OCI-LY1 (cell line): ENCODE measurements at regions not wholly inside any gene's neighbourhood (a gene's known extent, or its start where the extent isn't known, plus 50 kb on each side); places are given as distances from the start of the nearest gene placed in this dataset.

Experiments
- H2AFZ ChIP-seq: fragments of 200-600 bp; sonication (generic), shearing (Covaris generic); 2 replicates; pipeline ENCODE4 v1.6.0; 2014; ENCODE audit warnings: antibody characterized with exemption, mild to moderate bottlenecking, low read length
- H3F3A ChIP-seq: fragments of 200-600 bp; sonication (generic), shearing (Covaris generic); 2 replicates; pipeline ENCODE4 v1.6.0; 2014; ENCODE audit warnings: mild to moderate bottlenecking, antibody characterized with exemption, low read length, moderate library complexity; ENCODE audit not compliant: insufficient read depth
- H3K27ac ChIP-seq: fragments of 200-600 bp; sonication (generic); 2 replicates; pipeline ENCODE4 v1.5.1; 2014; ENCODE audit warnings: low read length, mixed run types, mild to moderate bottlenecking, low read depth; ENCODE audit not compliant: poor library complexity, severe bottlenecking
- H3K27me3 ChIP-seq: fragments of 200-600 bp; sonication (generic); 2 replicates; pipeline ENCODE4 v1.6.0; 2014; ENCODE audit warnings: antibody characterized with exemption, mild to moderate bottlenecking, low read length, moderate library complexity; ENCODE audit not compliant: insufficient read depth
- H3K36me3 ChIP-seq: fragments of 200-600 bp; sonication (generic); 2 replicates; pipeline ENCODE4 v1.6.1; 2014; ENCODE audit warnings: mild to moderate bottlenecking, antibody characterized with exemption, low read length, moderate library complexity, mixed read lengths; ENCODE audit not compliant: insufficient read depth
- H3K4me1 ChIP-seq: fragments of 200-600 bp; sonication (generic); 2 replicates; pipeline ENCODE4 v1.5.1; 2014; ENCODE audit warnings: mild to moderate bottlenecking, low read length, moderate library complexity; ENCODE audit not compliant: insufficient read depth, severe bottlenecking
- H3K4me2 ChIP-seq: fragments of 200-600 bp; sonication (generic), shearing (Covaris generic); 2 replicates; pipeline ENCODE4 v1.6.1; 2014; ENCODE audit warnings: low read length
- H3K4me3 ChIP-seq: fragments of 200-600 bp; sonication (generic); 2 replicates; pipeline ENCODE4 v1.5.1; 2014; ENCODE audit warnings: low read length, low read depth, mild to moderate bottlenecking, mixed read lengths; ENCODE audit not compliant: poor library complexity, severe bottlenecking
- H3K79me2 ChIP-seq: fragments of 200-600 bp; shearing (Covaris generic); 2 replicates; pipeline ENCODE4 v1.6.1; 2016; ENCODE audit warnings: mixed run types, low read length, mixed read lengths; ENCODE audit not compliant: insufficient read depth
- H3K9ac ChIP-seq: fragments of 200-600 bp; sonication (generic), shearing (Covaris generic); 2 replicates; pipeline ENCODE4 v1.6.1; 2014; ENCODE audit warnings: mild to moderate bottlenecking, low read length, mixed read lengths
- H3K9me2 ChIP-seq: fragments of 200-600 bp; sonication (generic), shearing (Covaris generic); 2 replicates; pipeline ENCODE4 v1.6.1; 2014; ENCODE audit warnings: low read depth, mild to moderate bottlenecking, low read length, mixed read lengths
- H3K9me3 ChIP-seq: fragments of 200-600 bp; shearing (Covaris generic); 2 replicates; pipeline ENCODE4 v1.6.1; 2014; ENCODE audit warnings: low read length, mixed read lengths
- H4K20me1 ChIP-seq: fragments of 200-600 bp; sonication (generic), shearing (Covaris generic); 2 replicates; pipeline ENCODE4 v1.6.0; 2016; ENCODE audit warnings: mild to moderate bottlenecking, low read length; ENCODE audit not compliant: insufficient read depth
- EZH2 ChIP-seq: fragments of 200-600 bp; sonication (generic), shearing (Covaris generic); IDR thresholded peaks from 2 replicates; pipeline ENCODE4 v1.8.0; 2017; ENCODE audit warnings: borderline replicate concordance, mixed run types, mild to moderate bottlenecking, antibody characterized with exemption, low read length, moderate library complexity, mixed read lengths
- TF ChIP-seq, protein P1 (sequence below): fragments of 200-600 bp; sonication (generic), shearing (Covaris generic); IDR thresholded peaks from 2 replicates; pipeline ENCODE4 v1.5.1; 2017; ENCODE audit warnings: mild to moderate bottlenecking, antibody characterized with exemption, low read length, moderate library complexity, mixed read lengths

- Histone ChIP-seq H3K9me2 (no peaks in the 10 kb centered on the region), H3K9me3 (no peaks in the 10 kb centered on the region), H4K20me1 (no peaks in the 10 kb centered on the region), H3K36me3 (no peaks in the 10 kb centered on the region), H3K27ac (no peak overlapping the region), H3K79me2 (no peaks in the 10 kb centered on the region), H3K4me1 (no peaks in the 10 kb centered on the region), H3F3A (no peaks in the 10 kb centered on the region), H2AFZ (no peak overlapping the region), H3K9ac (no peak overlapping the region), H3K27me3 (no peaks in the 10 kb centered on the region), H3K4me2 (no peak overlapping the region), H3K4me3 (no peak overlapping the region)
- TF ChIP-seq, protein P1, sequence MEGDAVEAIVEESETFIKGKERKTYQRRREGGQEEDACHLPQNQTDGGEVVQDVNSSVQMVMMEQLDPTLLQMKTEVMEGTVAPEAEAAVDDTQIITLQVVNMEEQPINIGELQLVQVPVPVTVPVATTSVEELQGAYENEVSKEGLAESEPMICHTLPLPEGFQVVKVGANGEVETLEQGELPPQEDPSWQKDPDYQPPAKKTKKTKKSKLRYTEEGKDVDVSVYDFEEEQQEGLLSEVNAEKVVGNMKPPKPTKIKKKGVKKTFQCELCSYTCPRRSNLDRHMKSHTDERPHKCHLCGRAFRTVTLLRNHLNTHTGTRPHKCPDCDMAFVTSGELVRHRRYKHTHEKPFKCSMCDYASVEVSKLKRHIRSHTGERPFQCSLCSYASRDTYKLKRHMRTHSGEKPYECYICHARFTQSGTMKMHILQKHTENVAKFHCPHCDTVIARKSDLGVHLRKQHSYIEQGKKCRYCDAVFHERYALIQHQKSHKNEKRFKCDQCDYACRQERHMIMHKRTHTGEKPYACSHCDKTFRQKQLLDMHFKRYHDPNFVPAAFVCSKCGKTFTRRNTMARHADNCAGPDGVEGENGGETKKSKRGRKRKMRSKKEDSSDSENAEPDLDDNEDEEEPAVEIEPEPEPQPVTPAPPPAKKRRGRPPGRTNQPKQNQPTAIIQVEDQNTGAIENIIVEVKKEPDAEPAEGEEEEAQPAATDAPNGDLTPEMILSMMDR, result no peak
- no peak for TF ChIP-seq EZH2
These were observed 64.1 kb upstream of the MEIS1 start for GRCh38 chr2:66370824-66371223.

GRCh38 chr2:66366619-66367018 lies 68.3 kb upstream of the MEIS1 start:
- Histone ChIP-seq H3K36me3 (no peaks in the 10 kb centered on the region), H3K4me2 (no peak overlapping the region), H3K27ac (no peak overlapping the region), H3K9ac (no peak overlapping the region), H4K20me1 (no peaks in the 10 kb centered on the region), H3K9me2 (no peaks in the 10 kb centered on the region), H3K79me2 (no peaks in the 10 kb centered on the region), H3K4me1 (no peaks in the 10 kb centered on the region), H2AFZ (no peak overlapping the region), H3K27me3 (no peaks in the 10 kb centered on the region), H3F3A (no peaks in the 10 kb centered on the region), H3K9me3 (no peaks in the 10 kb centered on the region), H3K4me3 (no peak overlapping the region)
- TF ChIP-seq, protein P1, result no peak
- TF ChIP-seq EZH2, result no peak

- Histone ChIP-seq H3K4me1 (no peaks in the 10 kb centered on the region), H3K4me3 (no peak overlapping the region), H4K20me1 (no peaks in the 10 kb centered on the region), H3K9me3 (no peaks in the 10 kb centered on the region), H3K9me2 (no peaks in the 10 kb centered on the region), H2AFZ (no peak overlapping the region), H3K4me2 (no peak overlapping the region), H3K79me2 (no peaks in the 10 kb centered on the region), H3F3A (no peaks in the 10 kb centered on the region), H3K27me3 (no peaks in the 10 kb centered on the region), H3K9ac (no peak overlapping the region), H3K27ac (no peak overlapping the region), H3K36me3 (no peaks in the 10 kb centered on the region)
- TF ChIP-seq EZH2, result no peak
- TF ChIP-seq, protein P1, result no peak
These were observed 70.2 kb upstream of the MEIS1 start for GRCh38 chr2:66364495-66365333.
